Medulla oblongata (tissue), 1 donor: ENCODE measurements at regions not wholly inside any gene's neighbourhood (a gene's known extent, or its start where the extent isn't known, plus 50 kb on each side); places are given as distances from the start of the nearest gene placed in this dataset.

Source experiments
- DNase-seq: peaks from one replicate; pipeline ENCODE4 v3.0.0-alpha.2; 2015; ENCODE audit errors: extremely low spot score

DNA sequence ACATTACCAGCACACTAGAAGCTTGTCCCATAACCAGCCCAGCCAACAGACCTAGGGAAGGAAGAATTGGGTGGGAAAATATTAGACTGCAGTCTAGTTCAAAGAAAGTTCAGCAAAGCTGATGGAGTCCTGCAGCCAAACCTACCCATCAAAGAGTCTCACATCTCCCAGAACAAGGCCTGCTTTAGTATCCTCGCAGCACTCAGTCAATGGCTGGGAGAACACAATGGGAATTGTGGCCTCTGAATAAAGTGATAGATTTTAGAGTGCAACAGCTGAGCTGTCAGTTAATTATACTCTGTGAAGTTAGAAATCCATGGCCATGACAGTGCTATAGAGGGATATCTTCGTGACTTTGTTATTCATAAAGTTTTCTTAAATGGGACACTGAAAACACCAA, 207.2 kb upstream of the NAALADL2 start:
- peak; percentile 90 for DNase-seq

DNA sequence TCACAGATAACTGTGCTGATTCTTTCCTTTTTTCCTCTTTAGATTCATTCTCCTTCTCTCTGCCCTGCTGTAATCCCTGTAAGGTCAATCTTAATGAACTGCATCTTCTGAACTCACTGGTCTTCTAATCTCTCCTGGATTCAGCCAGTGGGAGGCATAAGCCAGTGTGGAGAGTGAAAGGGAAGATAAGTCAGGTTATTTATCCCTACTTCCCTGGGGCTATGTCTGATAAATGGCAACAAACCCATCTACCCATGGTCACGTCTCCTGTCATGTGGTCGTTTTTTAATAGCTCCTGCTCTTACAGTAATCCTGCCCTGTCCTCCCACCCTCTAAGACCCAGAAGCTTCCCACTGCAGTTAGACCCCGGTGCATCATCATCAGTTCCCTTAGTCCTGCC, 199.6 kb upstream of the NAALADL2 start:
- DNase-seq, result no peak

- DNase-seq, result no peak
Measured at GRCh38 chr3:174662653-174663052, 196.5 kb upstream of the NAALADL2 start.

- DNase-seq, result no peak
Measured at GRCh38 chr3:174667386-174667785, 191.7 kb upstream of the NAALADL2 start.

DNA sequence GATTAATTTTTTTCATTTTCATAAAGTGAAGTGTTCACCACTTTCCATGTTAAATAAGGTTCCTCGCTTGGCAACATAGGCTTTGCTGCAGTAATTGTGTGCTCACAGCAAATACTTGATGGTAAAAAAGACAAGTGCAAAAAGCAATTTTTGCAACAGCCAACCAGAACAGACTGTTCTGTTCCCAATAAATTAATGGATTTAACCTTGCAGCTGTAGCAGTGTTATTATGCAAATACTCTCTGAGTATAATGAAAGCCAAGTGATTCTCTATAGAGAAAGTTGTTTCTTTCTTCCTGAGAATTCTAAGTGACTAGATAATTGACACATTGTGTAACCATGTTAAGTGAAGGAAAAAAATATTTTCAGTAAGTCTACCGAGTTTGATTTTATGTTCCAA, 183.7 kb upstream of the NAALADL2 start:
- DNase-seq, result no peak

- no peak for DNase-seq
Measured at GRCh38 chr3:174681784-174682183, 177.3 kb upstream of the NAALADL2 start.

- no peak for DNase-seq
Measured at GRCh38 chr3:174685796-174686195, 173.3 kb upstream of the NAALADL2 start.

DNA sequence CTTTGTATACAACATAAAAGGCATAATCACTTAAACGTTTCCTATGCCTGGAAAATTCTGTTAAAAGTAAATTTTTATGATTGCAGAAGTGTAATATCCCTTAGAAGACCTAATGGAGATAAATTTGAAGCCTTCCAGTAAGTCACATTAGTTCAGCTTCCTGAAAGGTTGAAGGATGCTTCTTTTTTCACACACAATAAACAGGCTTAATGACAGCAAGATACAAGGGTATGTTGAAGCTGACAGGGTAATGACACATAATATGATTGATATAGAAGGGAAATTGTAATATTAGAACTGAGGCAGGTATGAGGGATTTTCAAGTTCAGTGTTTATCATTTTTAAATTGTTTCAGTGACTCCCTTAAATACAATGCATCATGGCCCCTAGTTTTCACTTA, 161.8 kb upstream of the NAALADL2 start:
- DNase-seq, result no peak

GRCh38 chr3:174700736-174701135, 158.4 kb upstream of the NAALADL2 start:
- no peak for DNase-seq

DNA sequence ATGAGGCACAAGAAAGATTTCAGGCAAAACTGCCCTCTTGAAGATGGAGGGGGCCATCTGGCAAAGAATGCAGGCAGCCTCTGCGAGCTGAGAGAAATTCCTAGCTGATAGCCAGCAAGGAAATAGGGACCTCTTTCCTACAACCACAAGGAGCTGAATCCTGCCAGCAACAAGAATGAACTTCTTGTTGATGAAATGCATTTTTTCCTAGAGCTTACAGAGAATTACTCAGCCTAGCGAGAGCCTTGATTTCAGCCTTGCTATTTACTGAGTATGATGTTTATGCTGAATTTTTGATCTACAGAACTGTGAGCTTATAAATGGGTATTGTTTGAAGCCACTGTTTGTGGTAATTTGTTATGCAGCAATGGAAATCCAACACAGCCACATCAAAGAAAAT, 148.5 kb upstream of the NAALADL2 start:
- no peak for DNase-seq

GRCh38 chr3:174715386-174715785, 143.7 kb upstream of the NAALADL2 start:
- DNase-seq, result no peak

DNA sequence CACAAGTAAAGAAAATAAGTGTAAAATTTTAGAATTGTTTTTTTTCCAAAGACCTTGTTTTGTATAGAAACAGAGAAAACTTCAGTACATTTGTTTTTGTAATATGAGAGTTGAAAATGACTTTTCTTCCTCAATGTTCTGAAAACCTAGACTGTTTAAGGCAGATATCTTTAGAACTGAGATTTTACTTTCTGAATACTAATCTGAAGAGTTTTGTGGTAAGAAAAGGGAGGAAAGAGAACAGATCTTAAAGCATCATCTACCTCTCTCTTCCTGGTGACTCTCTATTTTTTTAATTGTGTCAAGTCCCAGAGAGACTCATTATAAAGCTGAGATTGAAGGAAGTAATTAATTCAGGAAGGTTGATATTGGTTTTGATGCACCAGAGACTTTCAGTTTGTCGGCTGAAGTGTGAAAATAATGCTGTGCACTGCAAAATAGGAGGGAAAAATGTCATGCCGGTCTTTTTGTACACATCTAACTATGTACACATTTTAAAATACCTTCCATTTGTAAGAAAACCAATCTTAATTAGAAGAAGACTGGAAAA, 142.1 kb upstream of the NAALADL2 start:
- no peak for DNase-seq

- DNase-seq, result no peak
Measured at GRCh38 chr3:174720717-174721116, 138.4 kb upstream of the NAALADL2 start.

GRCh38 chr3:174725303-174725702, 133.8 kb upstream of the NAALADL2 start:
- no peak for DNase-seq

DNA sequence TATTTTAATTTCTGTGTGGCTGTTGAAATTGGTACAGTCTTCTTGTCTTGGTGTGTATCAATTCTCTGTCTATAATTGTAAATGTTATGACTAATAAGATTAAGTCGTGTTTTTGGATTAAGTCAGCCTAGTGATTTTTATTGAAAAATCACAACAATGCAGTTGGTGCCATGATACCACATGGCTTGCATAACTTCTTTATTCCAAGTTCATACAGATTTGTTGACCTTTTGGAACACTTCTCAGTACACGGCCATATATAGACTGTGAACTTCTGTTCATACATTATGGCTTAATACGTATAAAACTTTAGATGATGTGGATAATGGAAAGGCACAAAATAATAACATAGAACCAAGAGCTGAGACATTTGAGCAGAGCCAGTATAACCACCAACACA, 121.2 kb upstream of the NAALADL2 start:
- DNase-seq, result no peak

GRCh38 chr3:174749143-174749542, 110.0 kb upstream of the NAALADL2 start:
- DNase-seq, result no peak

DNA sequence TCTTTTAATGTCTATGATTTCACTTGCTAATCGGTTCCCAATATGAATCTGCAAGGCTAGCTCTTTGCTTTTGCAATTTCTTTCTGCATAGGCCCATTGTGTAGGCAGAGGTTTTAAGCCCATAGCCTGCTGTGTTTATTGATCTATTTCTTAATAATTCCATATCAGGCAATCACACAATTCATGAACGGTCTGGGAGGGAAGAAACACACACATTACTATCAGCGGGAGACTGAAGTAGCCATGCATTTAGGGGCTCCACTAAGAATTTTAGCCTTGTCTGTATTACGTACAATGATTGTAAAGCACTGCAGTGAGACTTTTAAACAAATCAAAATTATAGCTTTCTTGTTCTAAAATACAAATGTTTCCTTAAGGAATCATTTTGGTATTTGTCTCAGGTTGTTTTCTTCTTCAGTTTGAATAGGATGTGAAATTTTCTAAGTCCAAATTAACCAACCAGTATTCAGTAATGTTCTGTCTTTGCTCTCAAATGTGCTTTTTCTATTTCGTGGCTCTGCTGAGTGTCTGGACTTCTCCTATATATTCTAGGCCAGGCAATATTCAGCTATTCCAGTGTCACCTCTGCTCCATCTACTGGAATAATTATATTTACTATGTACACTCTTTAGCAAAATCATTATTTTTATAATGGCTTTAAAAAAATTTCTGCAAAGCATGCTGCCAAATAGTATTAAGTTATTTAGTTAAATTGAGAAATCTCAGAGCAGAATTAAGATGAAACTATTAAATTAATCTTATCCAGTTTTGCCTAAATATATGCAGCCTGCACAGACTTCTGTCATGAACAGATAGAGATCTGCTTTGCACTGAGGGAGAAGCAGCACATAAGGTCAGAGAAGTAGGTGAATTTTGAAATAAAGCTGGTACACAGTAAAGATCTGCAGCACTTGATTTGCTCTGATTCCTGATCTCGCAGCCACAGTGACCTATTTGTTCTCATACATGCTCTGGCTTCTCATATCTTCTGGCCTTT, 103.0 kb upstream of the NAALADL2 start:
- no peak for DNase-seq

GRCh38 chr3:174758943-174759342, 100.2 kb upstream of the NAALADL2 start:
- no peak for DNase-seq

DNA sequence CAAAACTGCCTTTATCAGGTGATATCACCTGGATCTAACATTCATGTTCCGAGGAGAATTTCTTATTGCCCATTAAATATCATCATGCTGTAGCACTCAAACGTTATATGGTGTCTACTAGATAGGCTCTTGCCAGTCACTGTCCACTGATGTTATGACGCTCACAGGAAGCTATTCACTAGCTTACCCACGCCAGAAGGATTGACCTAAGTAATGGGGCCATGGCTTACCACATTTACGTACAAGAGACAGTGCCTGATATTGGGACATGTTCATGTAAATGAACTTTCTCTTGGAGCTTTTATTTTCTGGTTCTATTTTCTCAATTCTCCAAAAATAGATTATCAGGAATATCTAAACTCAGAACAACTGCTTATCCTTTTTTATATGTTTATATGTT, 91.7 kb upstream of the NAALADL2 start:
- no peak for DNase-seq

DNA sequence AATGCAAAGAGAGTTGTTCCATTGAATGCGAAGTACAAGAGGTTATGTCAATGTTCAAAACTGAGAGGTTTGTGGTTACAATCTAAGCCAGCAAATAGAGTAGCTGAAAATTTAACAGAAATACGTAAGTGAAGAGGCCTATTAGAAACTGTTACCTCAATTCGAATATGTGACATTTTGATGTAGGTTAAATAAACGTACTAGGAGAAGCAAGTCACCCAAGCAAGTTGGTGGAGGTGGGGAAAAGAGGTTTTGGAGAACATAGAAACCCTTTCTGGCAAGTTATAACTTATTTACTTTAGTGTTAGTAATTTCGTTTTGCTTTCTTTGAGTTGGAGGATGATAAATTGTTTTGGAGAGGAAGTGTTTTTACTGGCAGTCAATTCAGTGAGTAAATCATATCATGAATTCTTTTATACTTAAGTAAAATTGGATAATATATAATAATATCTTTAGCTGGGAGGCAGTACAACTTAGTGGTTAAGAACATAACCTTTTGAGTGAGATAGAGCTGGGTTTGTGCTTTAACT, 91.2 kb upstream of the NAALADL2 start:
- no peak for DNase-seq

GRCh38 chr3:174769171-174769570, 90.0 kb upstream of the NAALADL2 start:
- no peak for DNase-seq

- no peak for DNase-seq
Measured at GRCh38 chr3:174775603-174776002, 83.5 kb upstream of the NAALADL2 start.

- DNase-seq, result no peak
Measured at GRCh38 chr3:174776123-174776522, 83.0 kb upstream of the NAALADL2 start.
